ENCODE measurements at regions not wholly inside any gene's neighbourhood (a gene's known extent, or its start where the extent isn't known, plus 50 kb on each side); places are given as distances from the start of the nearest gene placed in this dataset.

DNA sequence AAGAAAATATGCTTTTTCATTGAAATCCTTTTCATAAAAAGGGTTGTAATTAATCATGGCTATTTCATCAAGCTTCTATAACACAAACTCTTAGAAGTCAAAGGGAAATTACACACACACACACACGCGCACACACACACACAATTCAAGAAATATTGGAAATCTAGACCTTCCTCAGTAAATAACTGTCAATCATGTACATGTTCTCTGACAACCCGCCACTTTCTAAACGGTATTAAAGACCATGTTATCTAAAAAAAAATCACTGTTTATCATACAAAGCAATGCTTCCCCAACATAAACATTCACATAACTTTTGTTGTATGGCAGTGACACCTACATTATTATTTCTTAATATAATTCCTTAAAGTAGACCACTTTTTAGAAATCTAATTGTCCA lies 132.2 kb downstream of the EFNB2 start:
- FAIRE-seq (no peak), DNase-seq (ENCODE audit: low read depth in 1 of 2, low spot score in 2 of 2) (no peak)
- H2AFZ ChIP-seq (ENCODE audit: low read length), result no peak overlapping the region
- H2BK120ac ChIP-seq (replicated peaks; ENCODE audit: low read depth, low read length), result no peak overlapping the region
- peaks cover 0 to 8% (median 3%) of the 10 kb centered on the region in 4 experiments; a peak in 5 of 7 replicates for H3K4me1 ChIP-seq (replicated peaks in 1 of 4; ENCODE audit: control insufficient read depth in 3 of 4, insufficient read depth in 4 of 4, low read length in 3 of 4)
- ChIA-PET POLR2A (ENCODE audit: partially characterized antibody) (no interaction called here), CTCF (ENCODE audit: partially characterized antibody) (interaction anchor here (0.6 to 1.0 kb wide), 2 partner anchors 35 to 62 kb away, joined by 3 to 4 read pairs; no protein-coding TSS in a partner anchor)
- H3K56ac ChIP-seq (replicated peaks; ENCODE audit: insufficient read length, low read depth, low read length), result no peak overlapping the region
- no peak overlapping the region for H4K8ac ChIP-seq (ENCODE audit: extremely low read depth, insufficient read depth, low read length)
- no peaks in the 10 kb centered on the region for H3K36me3 ChIP-seq (ENCODE audit: control insufficient read depth in 2 of 4, insufficient read depth in 4 of 4, low read length in 3 of 4)
- TF ChIP-seq EP300 (IDR thresholded peaks at IDR 0.05; ENCODE audit: borderline replicate concordance in 1 of 2, low read depth in 2 of 2, low read length in 2 of 2) (no peak), POLR2A (IDR thresholded peaks at IDR 0.05; ENCODE audit: control extremely low read depth in 1 of 2, low read depth in 2 of 2, low read length in 2 of 2) (no peak), SRF (IDR thresholded peaks at IDR 0.05; ENCODE audit: low read depth, low read length) (no peak), KDM1A (IDR thresholded peaks at IDR 0.05; ENCODE audit: borderline replicate concordance, low read length) (no peak), CREB1 (IDR thresholded peaks at IDR 0.05) (no peak), TCF12 (IDR thresholded peaks at IDR 0.05; ENCODE audit: low read depth, low read length) (no peak)
- no peak overlapping the region for H2AK5ac ChIP-seq (ENCODE audit: low read depth, low read length)
- no peak overlapping the region for H3K14ac ChIP-seq (ENCODE audit: insufficient read length)
- no peak overlapping the region for H2BK12ac ChIP-seq (ENCODE audit: low read depth, low read length)
- no peak overlapping the region for H3K4me2 ChIP-seq (ENCODE audit: insufficient read depth in 1 of 2, low read depth in 2 of 2, low read length in 2 of 2)
- no peak overlapping the region for H3K9ac ChIP-seq (replicated peaks in 1 of 4; ENCODE audit: extremely low read depth in 1 of 4, low read depth in 3 of 4, low read length in 3 of 4)
- H4K5ac ChIP-seq (ENCODE audit: insufficient read length, low read depth, low read length), result no peak overlapping the region
- no peak overlapping the region for H3K4me3 ChIP-seq (ENCODE audit: extremely low read depth in 1 of 4, insufficient read depth in 2 of 4, low read depth in 3 of 4, low read length in 4 of 4)
- H3K4ac ChIP-seq (replicated peaks; ENCODE audit: insufficient read length, low read depth, low read length), result no peak overlapping the region
- H3K27me3 ChIP-seq (replicated peaks in 1 of 4; ENCODE audit: control insufficient read depth in 3 of 4, extremely low read depth in 1 of 4, insufficient read depth in 3 of 4, low read length in 3 of 4), result no peaks in the 10 kb centered on the region
- H2BK20ac ChIP-seq (ENCODE audit: low read length), result no peak overlapping the region
- no peaks in the 10 kb centered on the region for H3K23me2 ChIP-seq (ENCODE audit: low read depth, low read length)
- H3K18ac ChIP-seq (ENCODE audit: extremely low read depth, low read length), result no peak overlapping the region
- H3K9me3 ChIP-seq (ENCODE audit: insufficient read depth in 2 of 2, low read depth in 1 of 2, low read length in 1 of 2), result no peaks in the 10 kb centered on the region
- H4K20me1 ChIP-seq (replicated peaks in 1 of 2; ENCODE audit: control insufficient read depth in 1 of 2, insufficient read depth in 2 of 2, low read length in 2 of 2), result no peaks in the 10 kb centered on the region
- no peaks in the 10 kb centered on the region for H3K79me1 ChIP-seq (ENCODE audit: low read depth, low read length)
- no peak overlapping the region for H3K23ac ChIP-seq (ENCODE audit: insufficient read length)
- no peak overlapping the region for H2BK15ac ChIP-seq (ENCODE audit: low read length)
- WGBS, 2 experiments (ENCODE audit: extremely low coverage in 1 of 2, insufficient coverage in 1 of 2, insufficient read length in 1 of 2, insufficient replicate concordance in 2 of 2, low coverage in 1 of 2, low lambda C conversion rate in 2 of 2, missing lambda C conversion rate in 1 of 2), result 91% methylated on average over 4 of the region's 4 CpGs; no CpG with 5 or more reads in 1 of the 2 experiments
- H3K27ac ChIP-seq (ENCODE audit: low read depth, low read length), result no peak overlapping the region
- H3K79me2 ChIP-seq (ENCODE audit: control insufficient read depth in 1 of 2, insufficient read depth in 2 of 2, low read length in 2 of 2), result no peaks in the 10 kb centered on the region
- no peak overlapping the region for H2BK5ac ChIP-seq (ENCODE audit: low read depth, low read length)
- H4K91ac ChIP-seq (replicated peaks; ENCODE audit: insufficient read length, low read length), result no peak overlapping the region
